Thyroid gland (tissue), 4 donors: ENCODE measurements at regions not wholly inside any gene's neighbourhood (a gene's known extent, or its start where the extent isn't known, plus 50 kb on each side); places are given as distances from the start of the nearest gene placed in this dataset.

ENCODE experiments used
- POLR2A ChIP-seq, 2 donors: fragments of 450-650 bp; IDR thresholded peaks; one replicate each; pipeline ENCODE4 v1.6.1; 2017; ENCODE audit warnings: antibody characterized with exemption in 2 of 2, mild to moderate bottlenecking in 2 of 2, moderate library complexity in 1 of 2
- TF ChIP-seq, protein P1 (sequence below), 6 experiments: fragments of 200-600 bp in 3 of 6; fragments of 450-650 bp in 3 of 6; sonication (generic) in 3 of 6; IDR thresholded peaks; one replicate each; pipeline ENCODE4 v1.5.1; 2016 to 2019; ENCODE audit warnings: antibody characterized with exemption in 6 of 6, mild to moderate bottlenecking in 2 of 6, inconsistent platforms in 1 of 6, moderate library complexity in 1 of 6

DNA sequence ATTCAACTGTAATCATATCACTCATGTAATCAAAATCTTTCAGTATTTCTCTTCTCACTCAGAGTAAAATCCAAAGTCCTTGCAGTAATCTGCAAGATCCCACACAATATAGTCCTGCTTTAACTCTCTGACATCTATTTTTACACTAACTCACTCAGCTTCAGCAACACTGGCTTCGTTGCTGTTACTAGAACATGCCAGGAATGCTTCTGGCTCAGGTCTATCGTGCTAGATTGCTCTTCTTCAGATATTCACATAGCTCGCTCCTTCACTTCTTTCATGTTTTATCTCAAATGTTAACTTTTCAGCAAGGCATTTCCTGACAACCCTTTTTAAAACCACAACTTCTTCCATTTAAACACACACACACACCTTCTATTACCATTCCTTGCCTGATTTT lies 331.7 kb upstream of the HTR2C start:
- TF ChIP-seq, protein P1, sequence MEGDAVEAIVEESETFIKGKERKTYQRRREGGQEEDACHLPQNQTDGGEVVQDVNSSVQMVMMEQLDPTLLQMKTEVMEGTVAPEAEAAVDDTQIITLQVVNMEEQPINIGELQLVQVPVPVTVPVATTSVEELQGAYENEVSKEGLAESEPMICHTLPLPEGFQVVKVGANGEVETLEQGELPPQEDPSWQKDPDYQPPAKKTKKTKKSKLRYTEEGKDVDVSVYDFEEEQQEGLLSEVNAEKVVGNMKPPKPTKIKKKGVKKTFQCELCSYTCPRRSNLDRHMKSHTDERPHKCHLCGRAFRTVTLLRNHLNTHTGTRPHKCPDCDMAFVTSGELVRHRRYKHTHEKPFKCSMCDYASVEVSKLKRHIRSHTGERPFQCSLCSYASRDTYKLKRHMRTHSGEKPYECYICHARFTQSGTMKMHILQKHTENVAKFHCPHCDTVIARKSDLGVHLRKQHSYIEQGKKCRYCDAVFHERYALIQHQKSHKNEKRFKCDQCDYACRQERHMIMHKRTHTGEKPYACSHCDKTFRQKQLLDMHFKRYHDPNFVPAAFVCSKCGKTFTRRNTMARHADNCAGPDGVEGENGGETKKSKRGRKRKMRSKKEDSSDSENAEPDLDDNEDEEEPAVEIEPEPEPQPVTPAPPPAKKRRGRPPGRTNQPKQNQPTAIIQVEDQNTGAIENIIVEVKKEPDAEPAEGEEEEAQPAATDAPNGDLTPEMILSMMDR (IDR thresholded peaks at IDR 0.05), result no peak
- no peak for TF ChIP-seq POLR2A (IDR thresholded peaks at IDR 0.05)
